Panc1 (cell line): ENCODE measurements at regions not wholly inside any gene's neighbourhood (a gene's known extent, or its start where the extent isn't known, plus 50 kb on each side); places are given as distances from the start of the nearest gene placed in this dataset.

Source experiments
- ATAC-seq: fragments of 200-7000 bp; cut with Tn5 transposase; 2 replicates; pipeline ENCODE4 v1.9.1; 2020; ENCODE audit warnings: mild to moderate bottlenecking, moderate library complexity
- BruUV-seq: library from RNA; stranded (reverse); fragments of 400-500 nt; replicated peaks from 2 replicates; lab custom pipeline; 2021; lab: Mats Ljungman, UMichigan
- CTCF ChIA-PET: fragments of 300-600 bp; sonication (Branson Sonifier 250); formaldehyde crosslinking; loops from one replicate; lab custom pipeline; 2022; ENCODE audit warnings: antibody characterized with exemption; lab: Charles Lee
- POLR2A ChIA-PET: fragments of 300-600 bp; sonication (Branson Sonifier 250); formaldehyde crosslinking; loops from one replicate; lab custom pipeline; 2022; ENCODE audit warnings: antibody characterized with exemption; lab: Charles Lee
- DNase-seq: peaks from one replicate; pipeline ENCODE4 v3.0.0-alpha.2; 2010; ENCODE audit warnings: low read depth, low spot score
- H3K27ac ChIP-seq: 2 replicates; pipeline ENCODE4 v1.5.1; 2011; ENCODE audit warnings: mild to moderate bottlenecking, low read length, inconsistent platforms
- H3K27me3 ChIP-seq: fragments of 200-500 bp; sonication (Bioruptor generic); 2 replicates; pipeline ENCODE4 v1.6.0; 2014; ENCODE audit warnings: low read length, inconsistent platforms; ENCODE audit not compliant: control insufficient read depth, insufficient read depth
- H3K36me3 ChIP-seq: fragments of 200-500 bp; sonication (Bioruptor generic); 2 replicates; pipeline ENCODE4 v1.5.1; 2014; ENCODE audit warnings: inconsistent platforms, mild to moderate bottlenecking, low read length, moderate library complexity; ENCODE audit not compliant: control insufficient read depth, insufficient read depth
- H3K4me1 ChIP-seq: 2 replicates; pipeline ENCODE4 v1.5.1; 2011; ENCODE audit warnings: inconsistent platforms, mild to moderate bottlenecking, low read length, moderate library complexity; ENCODE audit not compliant: control insufficient read depth, insufficient read depth
- H3K4me3 ChIP-seq, 2 experiments: 2 replicates each; pipeline ENCODE4 v1.5.1; 2011 to 2012; ENCODE audit warnings: low read depth in 2 of 2, low read length in 2 of 2, mild to moderate bottlenecking in 2 of 2, inconsistent platforms in 1 of 2, moderate library complexity in 1 of 2
- H3K9me3 ChIP-seq: fragments of 200-500 bp; sonication (Bioruptor generic); 2 replicates; pipeline ENCODE4 v1.5.1; 2014; ENCODE audit warnings: low read depth, mild to moderate bottlenecking, inconsistent platforms, low read length, moderate library complexity; ENCODE audit not compliant: control insufficient read depth, insufficient read depth
- POLR2AphosphoS5 ChIP-seq: IDR thresholded peaks from 2 replicates; pipeline ENCODE4 v1.6.1; 2012; ENCODE audit warnings: mild to moderate bottlenecking, low read depth, low read length, moderate library complexity
- SIN3A ChIP-seq: IDR thresholded peaks from 2 replicates; pipeline ENCODE4 v1.6.1; 2012; ENCODE audit warnings: low read depth, mild to moderate bottlenecking, low read length, moderate library complexity, borderline replicate concordance; ENCODE audit not compliant: insufficient read depth
- TCF7L2 ChIP-seq: IDR thresholded peaks from 2 replicates; pipeline ENCODE4 v1.6.1; 2011; ENCODE audit warnings: mild to moderate bottlenecking, low read depth, low read length, inconsistent platforms
- in situ Hi-C: cut with HindIII; loops from 2 replicates; pipeline ENCODE4 v1.10.0; 2016; ENCODE audit warnings: low sequenced_read_pairs, low pct_unique_long_range_greater_than_20kb
- intact Hi-C: fragments of 100-400 bp; cut with micrococcal nuclease; formaldehyde crosslinking; loops from one replicate; pipeline ENCODE4 v1.10.0; 2022; ENCODE audit not compliant: unreplicated experiment
- TF ChIP-seq, protein P1 (sequence below), 2 experiments: IDR thresholded peaks; 2 replicates each; pipeline ENCODE4 v1.6.1; 2011 to 2012; ENCODE audit warnings: low read depth in 2 of 2, control low read depth in 1 of 2, low read length in 1 of 2, mild to moderate bottlenecking in 1 of 2, moderate library complexity in 1 of 2; ENCODE audit not compliant: insufficient read depth in 1 of 2
- TF ChIP-seq, protein P2 (sequence below): fragments of 450-650 bp; IDR thresholded peaks from 2 replicates; pipeline ENCODE4 v1.5.1; 2017; ENCODE audit warnings: mild to moderate bottlenecking

DNA sequence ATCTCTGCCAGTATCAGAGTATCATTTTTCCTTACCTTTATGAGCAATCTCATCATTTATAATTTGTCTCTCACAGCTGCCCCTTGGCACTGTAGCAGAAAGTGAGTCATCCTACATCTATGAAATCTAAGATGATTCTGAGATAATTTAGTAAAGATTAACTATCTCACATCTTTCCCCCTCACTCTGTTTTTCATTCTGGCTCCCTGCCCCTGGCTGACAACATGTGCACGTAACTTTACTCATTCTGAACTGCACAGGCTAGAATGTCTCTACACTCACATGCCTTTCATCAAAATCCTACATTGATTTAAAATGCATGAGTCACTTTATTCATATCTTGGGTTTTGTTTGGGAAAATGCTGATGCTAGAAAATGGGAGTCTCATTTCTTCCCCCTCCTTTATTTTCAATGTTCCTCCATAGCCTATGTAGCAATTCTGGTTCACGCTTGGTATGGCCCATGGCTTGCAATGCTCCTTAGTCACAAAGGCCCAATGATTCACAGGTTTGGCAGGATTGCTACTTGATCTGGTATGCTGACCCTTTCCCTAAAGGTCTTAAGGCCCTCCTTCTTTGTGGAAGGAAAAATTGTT is 838.5 kb downstream of the TUSC7 start:
- H3K4me1 ChIP-seq: no peaks in the 10 kb centered on the region
- BruUV-seq: no TSS peak
- ATAC-seq: no peak
- no peaks in the 10 kb centered on the region for H3K27me3 ChIP-seq
- CTCF ChIA-PET: no interaction called here
- intact Hi-C loops: no loop called here
- no peaks in the 10 kb centered on the region for H3K9me3 ChIP-seq
- in situ Hi-C loops: no loop called here
- no peak for DNase-seq
- H3K4me3 ChIP-seq: no peak overlapping the region
- no peaks in the 10 kb centered on the region for H3K36me3 ChIP-seq
- H3K27ac ChIP-seq: no peak overlapping the region
- TF ChIP-seq TCF7L2 (no peak), SIN3A (no peak), POLR2AphosphoS5 (no peak)
- TF ChIP-seq, protein P1, sequence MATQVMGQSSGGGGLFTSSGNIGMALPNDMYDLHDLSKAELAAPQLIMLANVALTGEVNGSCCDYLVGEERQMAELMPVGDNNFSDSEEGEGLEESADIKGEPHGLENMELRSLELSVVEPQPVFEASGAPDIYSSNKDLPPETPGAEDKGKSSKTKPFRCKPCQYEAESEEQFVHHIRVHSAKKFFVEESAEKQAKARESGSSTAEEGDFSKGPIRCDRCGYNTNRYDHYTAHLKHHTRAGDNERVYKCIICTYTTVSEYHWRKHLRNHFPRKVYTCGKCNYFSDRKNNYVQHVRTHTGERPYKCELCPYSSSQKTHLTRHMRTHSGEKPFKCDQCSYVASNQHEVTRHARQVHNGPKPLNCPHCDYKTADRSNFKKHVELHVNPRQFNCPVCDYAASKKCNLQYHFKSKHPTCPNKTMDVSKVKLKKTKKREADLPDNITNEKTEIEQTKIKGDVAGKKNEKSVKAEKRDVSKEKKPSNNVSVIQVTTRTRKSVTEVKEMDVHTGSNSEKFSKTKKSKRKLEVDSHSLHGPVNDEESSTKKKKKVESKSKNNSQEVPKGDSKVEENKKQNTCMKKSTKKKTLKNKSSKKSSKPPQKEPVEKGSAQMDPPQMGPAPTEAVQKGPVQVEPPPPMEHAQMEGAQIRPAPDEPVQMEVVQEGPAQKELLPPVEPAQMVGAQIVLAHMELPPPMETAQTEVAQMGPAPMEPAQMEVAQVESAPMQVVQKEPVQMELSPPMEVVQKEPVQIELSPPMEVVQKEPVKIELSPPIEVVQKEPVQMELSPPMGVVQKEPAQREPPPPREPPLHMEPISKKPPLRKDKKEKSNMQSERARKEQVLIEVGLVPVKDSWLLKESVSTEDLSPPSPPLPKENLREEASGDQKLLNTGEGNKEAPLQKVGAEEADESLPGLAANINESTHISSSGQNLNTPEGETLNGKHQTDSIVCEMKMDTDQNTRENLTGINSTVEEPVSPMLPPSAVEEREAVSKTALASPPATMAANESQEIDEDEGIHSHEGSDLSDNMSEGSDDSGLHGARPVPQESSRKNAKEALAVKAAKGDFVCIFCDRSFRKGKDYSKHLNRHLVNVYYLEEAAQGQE (IDR thresholded peaks at IDR 0.05; ENCODE audit: insufficient read depth in 1 of 2, low read depth in 2 of 2, low read length in 1 of 2): no peak
- TF ChIP-seq, protein P2, sequence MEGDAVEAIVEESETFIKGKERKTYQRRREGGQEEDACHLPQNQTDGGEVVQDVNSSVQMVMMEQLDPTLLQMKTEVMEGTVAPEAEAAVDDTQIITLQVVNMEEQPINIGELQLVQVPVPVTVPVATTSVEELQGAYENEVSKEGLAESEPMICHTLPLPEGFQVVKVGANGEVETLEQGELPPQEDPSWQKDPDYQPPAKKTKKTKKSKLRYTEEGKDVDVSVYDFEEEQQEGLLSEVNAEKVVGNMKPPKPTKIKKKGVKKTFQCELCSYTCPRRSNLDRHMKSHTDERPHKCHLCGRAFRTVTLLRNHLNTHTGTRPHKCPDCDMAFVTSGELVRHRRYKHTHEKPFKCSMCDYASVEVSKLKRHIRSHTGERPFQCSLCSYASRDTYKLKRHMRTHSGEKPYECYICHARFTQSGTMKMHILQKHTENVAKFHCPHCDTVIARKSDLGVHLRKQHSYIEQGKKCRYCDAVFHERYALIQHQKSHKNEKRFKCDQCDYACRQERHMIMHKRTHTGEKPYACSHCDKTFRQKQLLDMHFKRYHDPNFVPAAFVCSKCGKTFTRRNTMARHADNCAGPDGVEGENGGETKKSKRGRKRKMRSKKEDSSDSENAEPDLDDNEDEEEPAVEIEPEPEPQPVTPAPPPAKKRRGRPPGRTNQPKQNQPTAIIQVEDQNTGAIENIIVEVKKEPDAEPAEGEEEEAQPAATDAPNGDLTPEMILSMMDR: no peak
- POLR2A ChIA-PET: interaction anchor here (0.6 kb wide), 1 partner anchor 822 kb away, joined by 3 read pairs; no protein-coding TSS in a partner anchor

- no peak for ATAC-seq
- Histone ChIP-seq H3K4me3 (no peak overlapping the region), H3K36me3 (no peaks in the 10 kb centered on the region), H3K4me1 (no peaks in the 10 kb centered on the region), H3K9me3 (no peaks in the 10 kb centered on the region), H3K27me3 (no peaks in the 10 kb centered on the region), H3K27ac (no peak overlapping the region)
- no TSS peak for BruUV-seq
- ChIA-PET CTCF (no interaction called here), POLR2A (no interaction called here)
- no peak for DNase-seq
- no peak for TF ChIP-seq TCF7L2
- no peak for TF ChIP-seq SIN3A
- TF ChIP-seq, protein P1 (IDR thresholded peaks at IDR 0.05; ENCODE audit: insufficient read depth in 1 of 2, low read depth in 2 of 2, low read length in 1 of 2): no peak
- no peak for TF ChIP-seq POLR2AphosphoS5
- TF ChIP-seq, protein P2: no peak
- in situ Hi-C loops (no loop called here), intact Hi-C loops (no loop called here)
Observed at GRCh38 chr3:117548600-117548999, 839.0 kb downstream of the TUSC7 start.
